Keratinocyte (primary cell): ENCODE measurements at regions not wholly inside any gene's neighbourhood (a gene's known extent, or its start where the extent isn't known, plus 50 kb on each side); places are given as distances from the start of the nearest gene placed in this dataset.

Experiments used
- EZH2 ChIP-seq: IDR thresholded peaks from one replicate; pipeline ENCODE4 v1.6.1; 2012; ENCODE audit warnings: inconsistent platforms, mild to moderate bottlenecking, low read length, moderate library complexity
- TF ChIP-seq, protein P1 (sequence below), 3 experiments: IDR thresholded peaks in 1 of 3; conservative IDR thresholded peaks in 1 of 3; optimal IDR thresholded peaks in 1 of 3; 2 replicates in 2 of 3; 3 replicates in 1 of 3; pipeline versions ENCODE3 to v1.5.1; 2011; ENCODE audit warnings: low read length in 3 of 3, mild to moderate bottlenecking in 3 of 3, moderate library complexity in 2 of 3, control low read depth in 1 of 3, inconsistent platforms in 1 of 3; ENCODE audit not compliant: insufficient read depth in 2 of 3; ENCODE audit errors: extremely low read depth in 1 of 3

DNA sequence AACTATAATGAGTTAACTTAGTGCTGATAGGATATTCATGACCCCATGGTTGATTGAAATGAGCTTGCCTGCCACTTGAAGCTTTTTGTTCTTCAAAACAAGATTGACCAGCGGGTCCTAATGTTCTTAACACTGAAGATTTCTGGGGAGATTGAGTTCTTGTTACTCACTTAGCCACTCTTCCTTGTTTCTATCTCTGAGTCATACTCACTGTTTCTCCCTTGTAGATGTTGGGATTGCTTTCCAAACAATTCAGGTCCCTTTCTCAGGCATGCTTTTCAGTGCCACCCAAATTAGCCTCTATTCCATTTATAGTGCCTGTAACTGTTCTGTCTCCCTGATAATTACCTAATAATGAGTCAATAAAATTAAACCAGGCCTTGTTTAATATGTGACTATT, 517.0 kb downstream of the SQOR start:
- TF ChIP-seq, protein P1, sequence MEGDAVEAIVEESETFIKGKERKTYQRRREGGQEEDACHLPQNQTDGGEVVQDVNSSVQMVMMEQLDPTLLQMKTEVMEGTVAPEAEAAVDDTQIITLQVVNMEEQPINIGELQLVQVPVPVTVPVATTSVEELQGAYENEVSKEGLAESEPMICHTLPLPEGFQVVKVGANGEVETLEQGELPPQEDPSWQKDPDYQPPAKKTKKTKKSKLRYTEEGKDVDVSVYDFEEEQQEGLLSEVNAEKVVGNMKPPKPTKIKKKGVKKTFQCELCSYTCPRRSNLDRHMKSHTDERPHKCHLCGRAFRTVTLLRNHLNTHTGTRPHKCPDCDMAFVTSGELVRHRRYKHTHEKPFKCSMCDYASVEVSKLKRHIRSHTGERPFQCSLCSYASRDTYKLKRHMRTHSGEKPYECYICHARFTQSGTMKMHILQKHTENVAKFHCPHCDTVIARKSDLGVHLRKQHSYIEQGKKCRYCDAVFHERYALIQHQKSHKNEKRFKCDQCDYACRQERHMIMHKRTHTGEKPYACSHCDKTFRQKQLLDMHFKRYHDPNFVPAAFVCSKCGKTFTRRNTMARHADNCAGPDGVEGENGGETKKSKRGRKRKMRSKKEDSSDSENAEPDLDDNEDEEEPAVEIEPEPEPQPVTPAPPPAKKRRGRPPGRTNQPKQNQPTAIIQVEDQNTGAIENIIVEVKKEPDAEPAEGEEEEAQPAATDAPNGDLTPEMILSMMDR (optimal IDR thresholded peaks at IDR 0.05 in 1 of 3, IDR thresholded peaks at IDR 0.05 in 1 of 3, conservative IDR thresholded peaks at IDR 0.05 in 1 of 3; ENCODE audit: extremely low read depth in 1 of 3, insufficient read depth in 2 of 3, low read length in 3 of 3): no peak
- no peak for TF ChIP-seq EZH2
